Spleen (tissue), 11 donors: ENCODE measurements at regions not wholly inside any gene's neighbourhood (a gene's known extent, or its start where the extent isn't known, plus 50 kb on each side); places are given as distances from the start of the nearest gene placed in this dataset.
A peak's percentile ranks its signal among the peaks of the same experiment; 100 is the strongest.

Experiments used
- DNase-seq: peaks from one replicate; pipeline ENCODE4 v3.0.0-alpha.2; 2020
- H3K27ac ChIP-seq, 8 donors: fragments of 200-600 bp; sonication (generic) in 7 of 8; 1 replicate in 4 of 8; 2 replicates in 4 of 8; pipeline versions ENCODE4 v1.5.0 to v1.8.0; 2016 to 2021; ENCODE audit warnings: inconsistent platforms in 4 of 8, mild to moderate bottlenecking in 4 of 8, moderate library complexity in 1 of 8
- H3K27me3 ChIP-seq, 7 donors: fragments of 200-600 bp; sonication (generic) in 6 of 7; replicated peaks in 1 of 7; 1 replicate in 4 of 7; 2 replicates in 3 of 7; pipeline versions ENCODE4 v1.5.0 to v1.8.0; 2016 to 2021; ENCODE audit warnings: inconsistent platforms in 3 of 7, mild to moderate bottlenecking in 1 of 7
- H3K36me3 ChIP-seq, 6 donors: fragments of 200-600 bp; sonication (generic) in 5 of 6; 1 replicate in 4 of 6; 2 replicates in 2 of 6; pipeline versions ENCODE4 v1.5.0 to v1.8.0; 2016 to 2021; ENCODE audit warnings: inconsistent platforms in 2 of 6
- H3K4me1 ChIP-seq, 6 donors: fragments of 200-600 bp; sonication (generic) in 5 of 6; 1 replicate in 3 of 6; 2 replicates in 3 of 6; pipeline versions ENCODE4 v1.5.0 to v1.8.0; 2016 to 2021; ENCODE audit warnings: inconsistent platforms in 3 of 6
- H3K4me3 ChIP-seq, 8 donors: fragments of 200-600 bp; sonication (generic) in 7 of 8; 1 replicate in 4 of 8; 2 replicates in 4 of 8; pipeline versions ENCODE4 v1.5.0 to v1.8.0; 2016 to 2021; ENCODE audit warnings: inconsistent platforms in 4 of 8, mild to moderate bottlenecking in 4 of 8, moderate library complexity in 2 of 8
- H3K9me3 ChIP-seq, 8 donors: fragments of 200-600 bp; sonication (generic) in 7 of 8; 1 replicate in 4 of 8; 2 replicates in 4 of 8; pipeline versions ENCODE4 v1.5.0 to v1.8.0; 2016 to 2021; ENCODE audit warnings: inconsistent platforms in 4 of 8
- CTCF ChIP-seq, 11 experiments: fragments of 200-600 bp in 7 of 11; fragments of 450-650 bp in 4 of 11; sonication (generic) in 4 of 11; IDR thresholded peaks in 8 of 11; conservative IDR thresholded peaks in 3 of 11; 1 replicate in 7 of 11; 2 replicates in 4 of 11; pipeline versions ENCODE4 v1.4.0 to v1.8.0; 2016 to 2021; ENCODE audit warnings: antibody characterized with exemption in 11 of 11, inconsistent platforms in 4 of 11, mild to moderate bottlenecking in 1 of 11
- POLR2A ChIP-seq, 3 donors: fragments of 450-650 bp; IDR thresholded peaks; one replicate each; pipeline ENCODE4 v1.5.1; 2017; ENCODE audit warnings: antibody characterized with exemption in 3 of 3, mild to moderate bottlenecking in 1 of 3
- POLR2AphosphoS5 ChIP-seq, 3 donors: sonication (generic); formaldehyde crosslinking; IDR thresholded peaks; one replicate each; pipeline ENCODE4 v1.5.1; 2017; ENCODE audit warnings: antibody characterized with exemption in 3 of 3
- WGBS, 5 donors: extraction: QIAGEN DNeasy Blood & Tissue Kit in 3 of 5; methylation state at CpG; one replicate each; pipeline versions ENCODE4 v1.1.5 to v1.1.7; 2013 to 2018; 5-methylcytosine and 5-hydroxymethylcytosine counted together
- intact Hi-C: fragments of 100-400 bp; cut with DNase I; formaldehyde crosslinking; loops from one replicate; pipeline ENCODE4 v1.15.0; 2023; ENCODE audit warnings: low total_unique reads
- donor health status: healthy with polysubstance abuse.
- donor health status: DM: no; HTN: no; CAD: no; lungs with moderate emphysema.
- donor health status: DM: no; HTN: no; CAD: no.
- donor health status: Bipolar disorder and iron deficiency.
- donor health status: healthy.
- donor health status: DM: no; HTN: no; CAD: no.
- donor health status: DM: yes; HTN: yes; CAD: no.

- Histone ChIP-seq H3K36me3 (no peaks in the 10 kb centered on the region), H3K9me3 (no peaks in the 10 kb centered on the region), H3K27me3 (peaks cover 0 to 29% (median 0%) of the 10 kb centered on the region in 7 donors), H3K4me1 (no peaks in the 10 kb centered on the region), H3K27ac (no peak overlapping the region), H3K4me3 (no peak overlapping the region)
- intact Hi-C loops: no loop called here
- WGBS, 5 donors: 81 to 93% (median 90%) methylated on average over 6 of the region's 6 CpGs
- no peak for TF ChIP-seq CTCF (IDR thresholded peaks at IDR 0.05 in 8 of 11, conservative IDR thresholded peaks at IDR 0.05 in 3 of 11)
- no peak for TF ChIP-seq POLR2A (IDR thresholded peaks at IDR 0.05)
- no peak for TF ChIP-seq POLR2AphosphoS5 (IDR thresholded peaks at IDR 0.05)
- DNase-seq: no peak
These were observed 109.2 kb downstream of the COPS8 start for GRCh38 chr2:237194906-237195305.

GRCh38 chr2:237195396-237196120 is 109.9 kb downstream of the COPS8 start:
- 78 to 86% (median 81%) methylated on average over 9 to 10 of the region's 10 CpGs for WGBS, 5 donors

GRCh38 chr2:237196409-237196808 is 110.7 kb downstream of the COPS8 start:
- no peaks in the 10 kb centered on the region for H3K36me3 ChIP-seq
- peaks cover 0 to 6% (median 0%) of the 10 kb centered on the region in 8 donors for H3K9me3 ChIP-seq
- H3K4me3 ChIP-seq: no peak overlapping the region
- WGBS, 5 donors: 45 to 86% (median 72%) methylated on average over 1 of the region's 1 CpG
- intact Hi-C loops: no loop called here
- TF ChIP-seq CTCF (IDR thresholded peaks at IDR 0.05 in 8 of 11, conservative IDR thresholded peaks at IDR 0.05 in 3 of 11) (no peak), POLR2AphosphoS5 (IDR thresholded peaks at IDR 0.05) (no peak), POLR2A (IDR thresholded peaks at IDR 0.05) (no peak)
- H3K4me1 ChIP-seq: no peaks in the 10 kb centered on the region
- peaks cover 0 to 29% (median 0%) of the 10 kb centered on the region in 7 donors for H3K27me3 ChIP-seq
- peak overlapping the region in 1 of 8 donors; percentile 15 for H3K27ac ChIP-seq
- no peak for DNase-seq

More at GRCh38 chr2:237195396-237196120, 109.9 kb downstream of the COPS8 start:
- Histone ChIP-seq H3K4me1 (no peaks in the 10 kb centered on the region), H3K4me3 (no peak overlapping the region), H3K27ac (no peak overlapping the region), H3K9me3 (peaks cover 0 to 6% (median 0%) of the 10 kb centered on the region in 8 donors), H3K27me3 (peaks cover 0 to 29% (median 0%) of the 10 kb centered on the region in 7 donors), H3K36me3 (no peaks in the 10 kb centered on the region)
- no peak for TF ChIP-seq POLR2A (IDR thresholded peaks at IDR 0.05)
- TF ChIP-seq POLR2AphosphoS5 (IDR thresholded peaks at IDR 0.05): no peak
- TF ChIP-seq CTCF (IDR thresholded peaks at IDR 0.05 in 8 of 11, conservative IDR thresholded peaks at IDR 0.05 in 3 of 11): no peak
- intact Hi-C loops: no loop called here
- DNase-seq: no peak

- 79 to 89% (median 84%) methylated on average over 6 of the region's 6 CpGs for WGBS, 5 donors
- no peak overlapping the region for H3K27ac ChIP-seq
- no peak for TF ChIP-seq CTCF (IDR thresholded peaks at IDR 0.05 in 8 of 11, conservative IDR thresholded peaks at IDR 0.05 in 3 of 11)
- no peak for TF ChIP-seq POLR2AphosphoS5 (IDR thresholded peaks at IDR 0.05)
- TF ChIP-seq POLR2A (IDR thresholded peaks at IDR 0.05): no peak
These were observed 111.4 kb downstream of the COPS8 start for GRCh38 chr2:237196866-237197618.

More at GRCh38 chr2:237196866-237197618, 111.4 kb downstream of the COPS8 start:
- DNase-seq: no peak
- H3K36me3 ChIP-seq: no peaks in the 10 kb centered on the region
- intact Hi-C loops: no loop called here
- no peak overlapping the region for H3K4me3 ChIP-seq
- H3K4me1 ChIP-seq: no peaks in the 10 kb centered on the region
- peaks cover 0 to 6% (median 0%) of the 10 kb centered on the region in 8 donors for H3K9me3 ChIP-seq
- peaks cover 0 to 24% (median 0%) of the 10 kb centered on the region in 7 donors for H3K27me3 ChIP-seq
